GM18508 (cell line): ENCODE measurements at regions not wholly inside any gene's neighbourhood (a gene's known extent, or its start where the extent isn't known, plus 50 kb on each side); places are given as distances from the start of the nearest gene placed in this dataset.

Source experiments
- ATAC-seq: cut with Tn5 transposase; IDR thresholded peaks from one replicate; pipeline ENCODE4 v1.9.1; 2021; ENCODE audit warnings: moderate number of reproducible peaks; ENCODE audit not compliant: insufficient read depth, unreplicated experiment

- no peak for ATAC-seq
Observed at GRCh38 chr10:4512671-4513240, 313.3 kb upstream of the AKR1E2 start.

- ATAC-seq = no peak
Observed at GRCh38 chr10:4512196-4512595, 313.8 kb upstream of the AKR1E2 start.

- ATAC-seq = no peak
Observed at GRCh38 chr10:4511509-4511908, 314.5 kb upstream of the AKR1E2 start.

- ATAC-seq = no peak
Observed at GRCh38 chr10:4509405-4509804, 316.6 kb upstream of the AKR1E2 start.

- ATAC-seq = no peak
Observed at GRCh38 chr10:4506095-4506494, 319.9 kb upstream of the AKR1E2 start.

GRCh38 chr10:4504550-4504949, 321.5 kb upstream of the AKR1E2 start:
- ATAC-seq = no peak

GRCh38 chr10:4503076-4503475, 322.9 kb upstream of the AKR1E2 start:
- no peak for ATAC-seq

- ATAC-seq = no peak
Observed at GRCh38 chr10:4501306-4501705, 324.7 kb upstream of the AKR1E2 start.

- no peak for ATAC-seq
Observed at GRCh38 chr10:4498711-4499251, 327.2 kb upstream of the AKR1E2 start.

GRCh38 chr10:4494551-4494950, 331.5 kb upstream of the AKR1E2 start:
- no peak for ATAC-seq

- ATAC-seq = no peak
Observed at GRCh38 chr10:4492202-4492601, 333.8 kb upstream of the AKR1E2 start.

GRCh38 chr10:4488904-4489303, 337.1 kb upstream of the AKR1E2 start:
- ATAC-seq = no peak

- ATAC-seq = no peak
Observed at GRCh38 chr10:4485636-4486035, 340.4 kb upstream of the AKR1E2 start.

- ATAC-seq = no peak
Observed at GRCh38 chr10:4483811-4484210, 342.2 kb upstream of the AKR1E2 start.

GRCh38 chr10:4482659-4483058, 343.3 kb upstream of the AKR1E2 start:
- ATAC-seq = no peak

GRCh38 chr10:4481192-4481591, 344.8 kb upstream of the AKR1E2 start:
- no peak for ATAC-seq

- ATAC-seq = no peak
Observed at GRCh38 chr10:4479342-4479741, 346.7 kb upstream of the AKR1E2 start.

GRCh38 chr10:4477664-4478063, 348.3 kb upstream of the AKR1E2 start:
- ATAC-seq = no peak

- no peak for ATAC-seq
Observed at GRCh38 chr10:4475827-4476490, 350.0 kb upstream of the AKR1E2 start.

- ATAC-seq = no peak
Observed at GRCh38 chr10:4474829-4475228, 351.2 kb upstream of the AKR1E2 start.

GRCh38 chr10:4473977-4474376, 352.0 kb upstream of the AKR1E2 start:
- ATAC-seq = no peak
